GM21526 (cell line): ENCODE measurements at regions not wholly inside any gene's neighbourhood (a gene's known extent, or its start where the extent isn't known, plus 50 kb on each side); places are given as distances from the start of the nearest gene placed in this dataset.

Experiments
- ATAC-seq: cut with Tn5 transposase; IDR thresholded peaks from one replicate; pipeline ENCODE4 v1.9.1; 2021; ENCODE audit warnings: moderate library complexity; ENCODE audit not compliant: unreplicated experiment, low FRiP score

GRCh38 chr20:11305406-11305805 is 612.3 kb upstream of the BTBD3 start:
- ATAC-seq = no peak

DNA sequence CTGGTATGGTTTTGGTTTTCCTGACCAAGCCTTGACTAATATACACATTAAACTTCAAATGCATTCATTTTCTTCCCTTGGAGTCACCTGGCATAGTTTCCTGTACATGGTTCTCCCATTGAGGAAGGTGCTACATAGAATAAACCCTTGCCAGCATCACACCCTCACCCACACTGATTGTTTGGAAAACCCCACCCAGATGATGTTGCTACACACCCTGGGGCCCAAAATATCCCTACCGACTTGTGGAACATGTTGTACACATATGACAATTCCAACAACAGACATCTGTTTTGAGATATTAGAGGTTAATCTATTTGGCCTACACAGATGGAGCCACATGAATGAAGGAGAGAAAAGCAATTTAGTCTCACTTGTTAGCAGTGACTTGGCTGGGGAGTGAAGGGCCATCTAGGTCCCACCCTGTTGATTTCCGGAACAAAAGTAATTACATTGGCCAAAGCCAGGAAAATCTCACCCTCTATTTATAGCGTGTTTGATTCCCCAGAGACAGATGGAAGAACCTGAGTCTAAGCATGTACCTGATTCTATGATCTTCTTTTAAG is 606.0 kb upstream of the BTBD3 start:
- no peak for ATAC-seq

GRCh38 chr20:11315525-11315924 is 602.2 kb upstream of the BTBD3 start:
- no peak for ATAC-seq

DNA sequence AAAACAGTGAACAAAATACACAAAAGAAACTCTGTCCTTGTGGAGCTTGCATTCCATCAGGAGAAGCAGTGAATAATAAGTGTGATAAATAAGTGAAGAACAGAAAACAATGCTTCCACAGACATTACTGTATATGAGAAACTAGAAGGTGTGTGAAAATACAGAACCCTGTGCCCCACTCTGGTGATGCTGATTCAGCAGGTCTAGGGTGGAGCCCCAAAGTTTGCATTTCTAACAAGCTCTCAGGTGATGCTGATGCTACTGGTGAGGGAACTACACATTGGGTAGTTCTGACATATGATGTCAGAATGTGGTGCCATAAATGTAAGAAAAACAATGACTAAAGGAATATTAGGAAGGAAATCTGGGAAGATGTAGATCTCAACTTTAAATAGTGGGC is 601.4 kb upstream of the BTBD3 start:
- ATAC-seq = no peak

GRCh38 chr20:11320033-11320432 is 597.7 kb upstream of the BTBD3 start:
- no peak for ATAC-seq

DNA sequence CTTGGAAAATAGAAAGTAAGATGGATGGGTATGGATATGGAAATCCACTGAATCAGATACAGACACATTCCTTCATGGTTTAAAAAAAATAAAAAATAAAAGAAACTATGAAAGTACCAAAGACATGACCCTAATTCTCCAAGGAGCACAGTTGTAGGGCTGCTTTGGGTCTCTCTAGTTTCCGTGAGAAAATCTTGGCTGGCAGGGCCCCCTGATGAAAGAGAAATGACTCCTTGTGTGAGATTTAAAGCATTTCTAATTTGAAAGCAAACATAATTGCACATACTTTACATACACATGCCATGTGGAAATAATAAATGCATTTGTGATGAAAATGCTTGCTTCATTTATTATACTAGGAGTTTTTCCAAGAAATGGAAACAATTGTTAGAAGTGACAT is 593.9 kb upstream of the BTBD3 start:
- ATAC-seq = no peak

DNA sequence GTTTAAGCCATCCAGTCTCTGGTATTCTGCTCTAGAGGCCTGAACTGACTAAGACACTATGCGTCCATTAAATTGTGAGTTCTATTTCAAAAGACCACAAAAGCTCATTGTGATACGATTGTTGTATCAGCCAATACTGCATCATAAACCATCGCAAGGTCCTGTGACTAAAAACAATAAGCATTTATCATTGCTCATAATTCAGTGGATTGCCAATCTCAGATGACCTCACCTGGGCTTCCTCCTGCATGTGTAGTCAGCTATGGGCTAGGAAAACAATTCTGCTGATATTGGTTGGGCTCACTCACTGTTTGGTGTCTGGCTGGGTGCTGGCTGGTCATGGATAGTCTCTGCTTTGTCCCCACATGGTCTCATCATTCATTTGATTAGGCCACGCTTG is 592.7 kb upstream of the BTBD3 start:
- ATAC-seq = no peak

DNA sequence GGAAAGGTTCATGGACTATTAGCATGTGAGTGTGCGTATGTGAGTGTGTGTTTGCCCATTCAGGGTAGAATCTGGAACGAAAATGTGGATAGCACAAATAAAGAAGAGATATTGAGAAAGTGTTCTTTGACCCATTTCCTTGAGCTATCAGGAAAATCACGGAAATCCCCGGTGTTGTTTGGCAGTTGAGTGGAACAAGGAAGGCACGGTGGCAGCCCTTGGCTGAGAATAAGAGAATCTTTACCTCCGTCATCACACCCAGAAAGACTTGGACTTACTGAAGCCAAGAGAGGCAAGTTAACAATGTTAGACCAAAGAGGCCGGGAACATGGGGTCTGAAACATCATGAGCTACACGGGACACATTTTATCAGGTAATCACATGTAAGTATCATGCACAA is 588.9 kb upstream of the BTBD3 start:
- no peak for ATAC-seq

GRCh38 chr20:11329271-11329670 is 588.4 kb upstream of the BTBD3 start:
- no peak for ATAC-seq

GRCh38 chr20:11331096-11331495 is 586.6 kb upstream of the BTBD3 start:
- no peak for ATAC-seq

GRCh38 chr20:11332381-11332780 is 585.3 kb upstream of the BTBD3 start:
- ATAC-seq = no peak

- ATAC-seq = no peak
Observed at GRCh38 chr20:11333634-11334033, 584.1 kb upstream of the BTBD3 start.

- ATAC-seq = no peak
Observed at GRCh38 chr20:11337361-11338130, 580.1 kb upstream of the BTBD3 start.

DNA sequence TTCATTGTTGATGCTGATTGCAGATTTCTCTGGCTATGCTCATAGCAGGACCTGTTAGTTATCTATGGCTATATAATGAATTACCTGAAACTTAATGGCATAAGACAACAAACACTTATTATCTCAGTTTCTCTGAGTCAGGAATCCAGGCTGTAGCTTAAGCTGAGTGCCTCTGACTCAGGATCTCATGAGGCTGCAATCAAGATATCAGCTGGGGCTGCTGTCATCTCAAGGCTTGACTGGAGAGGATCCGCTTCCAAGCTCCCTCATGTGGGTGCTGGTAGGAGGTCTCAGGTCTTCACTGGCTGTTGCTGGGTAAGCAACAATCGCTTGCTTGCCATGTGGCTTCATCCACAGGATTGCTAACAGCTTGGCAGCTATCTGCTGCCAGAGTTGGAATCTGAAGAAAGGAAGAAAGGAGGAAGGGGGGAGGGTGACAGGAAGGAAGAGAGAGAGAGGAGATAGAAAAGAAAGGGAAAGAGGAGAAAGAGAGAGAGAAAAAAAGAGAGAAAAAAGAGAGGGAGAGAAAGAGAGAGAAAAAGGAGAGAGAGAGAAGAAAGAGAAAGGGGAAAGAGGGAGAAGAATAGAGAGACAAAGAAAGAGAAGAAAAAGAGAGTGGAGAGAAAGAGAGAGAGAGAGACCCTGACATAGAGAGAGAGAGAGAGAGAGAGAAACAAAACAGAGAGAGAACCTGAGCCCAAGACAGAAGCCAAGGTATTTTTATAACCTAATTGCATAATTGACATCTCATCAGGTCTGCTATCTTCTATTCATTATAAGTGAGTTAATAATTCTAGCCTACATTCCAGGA is 579.0 kb upstream of the BTBD3 start:
- no peak for ATAC-seq

DNA sequence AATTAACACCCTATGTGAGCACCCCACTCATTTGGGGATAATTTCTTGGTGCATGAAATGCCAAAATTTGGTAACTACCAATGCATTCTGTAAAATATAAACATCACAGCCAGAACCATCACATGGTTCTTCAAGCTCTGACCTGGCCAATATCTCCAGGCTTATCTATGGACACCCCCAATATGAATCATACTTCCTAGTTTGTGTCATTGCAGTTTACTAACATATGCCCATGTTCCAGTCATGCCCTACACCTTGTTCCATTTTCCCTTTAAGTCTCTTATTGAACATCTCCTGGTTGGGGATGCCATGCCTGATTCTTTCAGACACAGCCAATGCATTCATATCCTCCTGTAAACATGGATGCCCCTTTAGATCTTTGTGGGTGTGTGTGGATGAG is 572.8 kb upstream of the BTBD3 start:
- ATAC-seq = no peak

- ATAC-seq = no peak
Observed at GRCh38 chr20:11347738-11348137, 570.0 kb upstream of the BTBD3 start.

DNA sequence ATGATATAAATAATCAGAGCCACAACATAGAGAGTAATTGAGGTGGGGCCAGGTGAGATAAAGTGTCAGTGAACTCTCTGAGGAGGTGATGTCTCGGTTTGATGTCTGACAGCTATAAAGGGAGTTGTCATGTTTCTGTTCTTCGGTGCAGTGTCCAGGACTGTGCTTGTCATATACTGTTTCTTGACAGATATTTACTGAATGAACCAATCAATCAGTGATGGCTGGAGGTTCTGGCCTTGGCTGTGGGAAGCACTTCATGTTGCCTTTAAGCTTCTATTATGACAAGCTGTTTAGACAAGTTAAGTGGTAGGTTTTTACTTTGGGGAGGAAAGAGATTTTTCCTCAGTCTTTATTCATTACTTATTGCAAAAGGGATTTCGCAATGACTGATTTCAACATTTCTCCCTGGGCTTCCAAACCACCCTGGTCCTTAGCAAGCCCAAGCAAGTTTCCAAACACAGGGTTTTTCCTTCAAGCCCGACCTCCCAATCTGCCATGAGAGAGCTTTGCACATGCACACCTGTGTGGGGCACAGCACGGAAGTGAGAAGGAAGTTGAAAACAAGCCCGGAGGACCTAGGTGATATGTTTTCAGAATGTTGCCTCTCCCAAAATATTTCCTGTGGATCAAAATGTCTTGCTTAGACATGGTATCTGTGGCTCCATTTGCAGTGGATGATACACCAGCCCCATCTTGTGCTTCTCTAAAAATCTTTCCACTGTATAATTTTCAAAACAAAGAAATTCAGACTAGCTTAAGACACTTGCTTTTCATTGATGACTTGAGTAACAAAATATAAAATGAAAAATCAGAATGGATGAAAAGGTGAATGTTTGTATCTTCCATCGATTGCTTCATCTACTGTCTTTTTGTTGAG is 567.3 kb upstream of the BTBD3 start:
- ATAC-seq = no peak

GRCh38 chr20:11352041-11352440 is 565.7 kb upstream of the BTBD3 start:
- no peak for ATAC-seq

DNA sequence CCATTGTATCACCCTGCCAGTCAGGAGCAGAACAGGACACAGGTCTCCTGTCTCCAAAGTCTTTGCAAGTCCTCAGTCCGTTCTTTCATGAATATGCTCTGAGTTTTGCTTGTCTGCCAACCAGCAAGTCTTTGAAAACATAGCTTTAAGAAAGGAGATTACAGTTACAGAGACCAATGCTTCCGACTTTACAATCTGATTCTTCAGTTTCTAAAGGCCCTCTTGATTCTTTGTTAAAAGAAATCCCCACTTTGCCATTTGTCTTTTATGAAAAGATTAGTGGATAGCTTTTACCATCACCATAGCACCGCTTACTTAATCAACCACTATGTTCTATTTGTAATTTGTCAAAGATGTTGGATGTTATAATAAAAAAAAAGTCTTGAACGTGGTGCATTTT is 562.8 kb upstream of the BTBD3 start:
- no peak for ATAC-seq

DNA sequence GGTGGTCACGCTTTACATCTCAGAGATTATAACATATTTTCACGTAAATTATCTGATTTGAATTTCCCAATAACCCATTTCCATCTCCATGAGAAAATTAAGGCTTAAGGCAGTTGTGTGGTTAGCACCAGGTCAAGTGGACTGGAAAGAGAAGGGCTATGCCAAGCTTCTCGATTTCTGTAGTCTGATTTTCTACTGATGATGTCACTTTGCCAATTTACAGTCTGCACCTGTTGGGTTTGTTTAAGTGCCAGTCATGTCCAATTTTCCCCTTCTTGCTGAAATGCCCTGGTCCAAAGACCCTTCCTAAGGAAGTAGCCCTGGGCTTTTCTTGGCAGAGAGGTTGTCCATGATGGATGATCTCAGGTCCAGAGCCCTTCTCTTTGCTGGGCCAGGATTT is 562.3 kb upstream of the BTBD3 start:
- no peak for ATAC-seq

DNA sequence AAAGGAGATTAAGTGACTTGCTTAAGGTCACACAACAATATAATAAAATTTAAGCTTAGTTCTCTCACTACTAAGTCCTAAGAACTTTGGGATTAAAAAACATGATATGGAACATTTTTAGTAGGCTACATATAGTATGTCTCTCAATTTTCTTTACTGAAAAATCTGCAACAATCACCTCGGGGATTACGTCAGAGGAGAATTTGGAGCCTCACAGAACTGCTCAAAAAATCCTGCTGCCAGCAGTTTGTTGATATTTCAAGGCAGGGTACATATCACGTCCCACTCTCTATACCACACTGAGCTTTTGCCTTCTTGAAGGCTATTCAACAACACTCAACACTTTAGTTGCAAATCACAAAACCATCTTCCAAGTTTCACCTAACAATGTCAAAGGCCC is 561.6 kb upstream of the BTBD3 start:
- no peak for ATAC-seq
